RWPE1 (cell line): ENCODE measurements at regions not wholly inside any gene's neighbourhood (a gene's known extent, or its start where the extent isn't known, plus 50 kb on each side); places are given as distances from the start of the nearest gene placed in this dataset.

Experiments used
- CTCF ChIA-PET: fragments of 350-600 bp; sonication (Branson Sonifier 250); formaldehyde crosslinking; extraction: SDS; loops from one replicate; lab custom pipeline; 2021; lab: Yijun Ruan, JAX
- POLR2A ChIA-PET: fragments of 400-600 bp; formaldehyde crosslinking; extraction: SDS; loops from one replicate; lab custom pipeline; 2020; ENCODE audit warnings: antibody characterized with exemption; ENCODE audit not compliant: low non-redundant PET; lab: Yijun Ruan, JAX
- DNase-seq: peaks from one replicate; pipeline ENCODE4 v3.0.0; 2012; ENCODE audit warnings: low spot score
- H3K27ac ChIP-seq: fragments of 450-650 bp; 2 replicates; pipeline ENCODE4 v1.5.1; 2017
- TF ChIP-seq, protein P1 (sequence below): fragments of 450-650 bp; conservative IDR thresholded peaks from 2 replicates; pipeline ENCODE4 v1.5.1; 2017; ENCODE audit warnings: low read depth, mild to moderate bottlenecking

DNA sequence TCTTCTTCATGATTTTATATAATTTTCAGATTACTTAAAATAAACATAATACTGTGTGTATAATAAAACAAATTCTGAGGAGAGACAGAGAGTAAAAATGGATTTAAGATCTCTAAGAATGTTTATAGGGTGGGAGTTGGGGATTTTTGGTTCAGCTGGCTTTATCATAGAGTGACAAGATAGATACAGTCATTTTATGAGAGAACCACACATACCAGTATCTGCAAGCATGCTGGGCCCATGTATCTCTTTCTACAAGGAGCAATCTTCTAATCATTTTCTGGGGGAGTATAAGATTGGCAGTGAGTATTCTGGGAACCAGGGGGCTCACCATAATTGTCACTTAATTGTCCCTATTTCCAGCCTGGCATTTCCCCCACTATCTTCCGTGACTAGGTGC is 64.3 kb upstream of the DUSP10 start:
- no peak for DNase-seq
- POLR2A ChIA-PET = no interaction called here
- TF ChIP-seq, protein P1, sequence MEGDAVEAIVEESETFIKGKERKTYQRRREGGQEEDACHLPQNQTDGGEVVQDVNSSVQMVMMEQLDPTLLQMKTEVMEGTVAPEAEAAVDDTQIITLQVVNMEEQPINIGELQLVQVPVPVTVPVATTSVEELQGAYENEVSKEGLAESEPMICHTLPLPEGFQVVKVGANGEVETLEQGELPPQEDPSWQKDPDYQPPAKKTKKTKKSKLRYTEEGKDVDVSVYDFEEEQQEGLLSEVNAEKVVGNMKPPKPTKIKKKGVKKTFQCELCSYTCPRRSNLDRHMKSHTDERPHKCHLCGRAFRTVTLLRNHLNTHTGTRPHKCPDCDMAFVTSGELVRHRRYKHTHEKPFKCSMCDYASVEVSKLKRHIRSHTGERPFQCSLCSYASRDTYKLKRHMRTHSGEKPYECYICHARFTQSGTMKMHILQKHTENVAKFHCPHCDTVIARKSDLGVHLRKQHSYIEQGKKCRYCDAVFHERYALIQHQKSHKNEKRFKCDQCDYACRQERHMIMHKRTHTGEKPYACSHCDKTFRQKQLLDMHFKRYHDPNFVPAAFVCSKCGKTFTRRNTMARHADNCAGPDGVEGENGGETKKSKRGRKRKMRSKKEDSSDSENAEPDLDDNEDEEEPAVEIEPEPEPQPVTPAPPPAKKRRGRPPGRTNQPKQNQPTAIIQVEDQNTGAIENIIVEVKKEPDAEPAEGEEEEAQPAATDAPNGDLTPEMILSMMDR = no peak
- H3K27ac ChIP-seq = no peak overlapping the region
- CTCF ChIA-PET = no interaction called here

DNA sequence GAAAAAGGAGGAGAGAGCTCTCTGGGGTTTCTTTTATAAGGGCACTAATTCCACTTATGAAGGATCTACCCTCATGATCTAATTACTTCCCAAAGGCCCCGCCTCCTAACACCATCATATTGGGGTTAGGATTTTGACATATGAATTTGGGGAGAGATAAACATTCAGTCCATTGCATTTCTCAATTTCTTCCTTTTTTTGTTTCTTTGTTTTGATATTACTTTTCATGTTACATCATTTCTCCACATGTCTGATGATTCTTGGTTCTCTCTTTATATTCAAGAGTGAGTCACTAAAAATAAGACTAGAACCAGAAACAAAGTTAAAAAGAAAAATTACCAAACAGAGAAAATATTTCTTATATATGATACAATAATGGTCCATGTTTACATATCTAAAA is 63.2 kb upstream of the DUSP10 start:
- ChIA-PET POLR2A (no interaction called here), CTCF (no interaction called here)
- H3K27ac ChIP-seq = no peak overlapping the region
- DNase-seq = no peak
- TF ChIP-seq, protein P1 = no peak

DNA sequence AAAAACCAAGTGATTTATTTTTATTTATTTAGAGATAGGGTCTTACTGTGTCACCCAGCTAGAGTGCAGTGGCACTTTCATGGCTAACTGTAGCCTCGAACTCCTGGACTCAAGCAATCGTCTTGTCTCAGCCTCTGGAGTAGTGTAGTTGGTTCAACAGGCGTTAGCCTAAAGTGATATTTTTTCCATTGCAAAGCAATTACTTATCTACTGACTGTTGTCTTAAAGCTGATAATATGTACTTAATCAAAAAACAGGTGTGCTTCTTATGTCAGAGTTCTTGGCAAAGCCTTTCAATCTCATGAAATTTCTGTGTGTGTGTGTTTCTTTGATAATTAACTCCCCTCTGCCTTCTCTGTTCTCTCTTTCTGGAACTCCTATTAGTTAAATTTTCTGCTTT is 62.4 kb upstream of the DUSP10 start:
- DNase-seq = no peak
- no peak overlapping the region for H3K27ac ChIP-seq
- CTCF ChIA-PET = no interaction called here
- TF ChIP-seq, protein P1 = no peak
- POLR2A ChIA-PET = no interaction called here

DNA sequence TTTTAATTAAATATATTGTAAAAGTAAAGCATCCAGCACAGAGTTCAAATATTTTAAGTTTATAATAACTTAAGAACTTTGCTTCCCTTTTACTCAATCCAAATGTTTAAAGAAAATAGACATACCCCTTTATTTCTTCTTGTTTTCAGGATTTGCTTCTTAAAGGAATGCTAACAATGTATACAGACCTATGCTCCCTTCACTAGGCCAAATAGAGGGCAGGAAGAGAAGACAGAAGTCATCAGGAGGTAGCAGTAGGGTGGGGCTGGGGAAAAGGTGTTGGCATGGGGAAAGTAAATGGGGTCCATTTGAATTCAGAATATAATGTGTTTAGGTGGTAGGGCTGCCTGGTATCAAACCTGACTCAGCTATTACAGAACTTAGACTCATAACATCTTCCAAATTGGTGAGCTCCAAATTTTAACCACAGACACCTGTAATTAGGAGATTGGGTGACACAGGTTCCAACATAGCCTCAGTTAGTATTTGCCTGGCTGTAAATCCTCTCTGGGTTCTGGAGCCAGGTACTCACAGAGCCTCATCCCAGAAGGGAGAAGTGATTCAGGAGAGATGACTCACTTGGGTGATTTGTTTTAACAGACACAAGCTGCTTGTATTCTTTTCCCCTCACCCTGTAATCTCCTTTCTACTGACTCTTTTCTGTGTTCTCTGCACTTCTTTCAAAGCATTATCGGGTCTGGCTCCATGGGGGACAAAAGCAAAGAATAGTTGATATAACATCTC is 60.1 kb upstream of the DUSP10 start:
- DNase-seq = peak; percentile 94
- TF ChIP-seq, protein P1 = no peak
- POLR2A ChIA-PET = no interaction called here

DNA sequence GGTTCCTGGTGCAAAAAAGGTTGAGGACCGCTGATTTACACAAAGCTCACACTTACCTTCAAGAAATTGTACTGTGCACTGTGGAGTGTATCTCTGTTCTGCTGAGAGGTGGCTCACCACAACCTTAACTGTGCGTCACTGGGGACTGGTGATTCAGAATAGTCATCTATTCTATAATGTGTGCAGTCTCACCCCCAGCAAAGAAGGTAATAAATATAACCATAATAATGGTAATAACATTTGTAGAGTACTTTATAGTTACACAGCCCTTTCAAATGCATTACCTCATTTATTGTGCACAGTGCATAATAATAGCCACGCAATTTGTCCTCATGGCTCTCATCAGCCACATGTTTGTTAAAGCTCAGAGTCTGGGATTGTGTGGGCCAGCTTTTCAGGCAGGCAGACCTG is 59.4 kb upstream of the DUSP10 start:
- H3K27ac ChIP-seq = no peak overlapping the region
- TF ChIP-seq, protein P1 = no peak
- DNase-seq = no peak
- CTCF ChIA-PET = no interaction called here
- POLR2A ChIA-PET = no interaction called here

More for the DNA sequence above, 60.1 kb upstream of the DUSP10 start:
- CTCF ChIA-PET = no interaction called here
- H3K27ac ChIP-seq = no peak overlapping the region

GRCh38 chr1:221800831-221801230 is 58.9 kb upstream of the DUSP10 start:
- CTCF ChIA-PET = no interaction called here
- DNase-seq = no peak
- POLR2A ChIA-PET = no interaction called here
- TF ChIP-seq, protein P1 = no peak
- no peak overlapping the region for H3K27ac ChIP-seq
